KBM-7 (cell line): ENCODE measurements at regions not wholly inside any gene's neighbourhood (a gene's known extent, or its start where the extent isn't known, plus 50 kb on each side); places are given as distances from the start of the nearest gene placed in this dataset.
"Not testable (repeated sequence)": the region's sequence is repeated elsewhere in the genome, so short reads cannot be mapped to it uniquely, and the experiment has no call there.

Source experiments
- DNase-seq: peaks from one replicate; pipeline ENCODE4 v3.0.0-alpha.2; 2015
- in situ Hi-C: fragments of 300-500 bp; cut with MboI; formaldehyde crosslinking; loops from 2 replicates; pipeline ENCODE4 v1.14.3; 2020; ENCODE audit warnings: low sequenced_read_pairs, low pct_unique_long_range_greater_than_20kb, mixed read lengths

DNA sequence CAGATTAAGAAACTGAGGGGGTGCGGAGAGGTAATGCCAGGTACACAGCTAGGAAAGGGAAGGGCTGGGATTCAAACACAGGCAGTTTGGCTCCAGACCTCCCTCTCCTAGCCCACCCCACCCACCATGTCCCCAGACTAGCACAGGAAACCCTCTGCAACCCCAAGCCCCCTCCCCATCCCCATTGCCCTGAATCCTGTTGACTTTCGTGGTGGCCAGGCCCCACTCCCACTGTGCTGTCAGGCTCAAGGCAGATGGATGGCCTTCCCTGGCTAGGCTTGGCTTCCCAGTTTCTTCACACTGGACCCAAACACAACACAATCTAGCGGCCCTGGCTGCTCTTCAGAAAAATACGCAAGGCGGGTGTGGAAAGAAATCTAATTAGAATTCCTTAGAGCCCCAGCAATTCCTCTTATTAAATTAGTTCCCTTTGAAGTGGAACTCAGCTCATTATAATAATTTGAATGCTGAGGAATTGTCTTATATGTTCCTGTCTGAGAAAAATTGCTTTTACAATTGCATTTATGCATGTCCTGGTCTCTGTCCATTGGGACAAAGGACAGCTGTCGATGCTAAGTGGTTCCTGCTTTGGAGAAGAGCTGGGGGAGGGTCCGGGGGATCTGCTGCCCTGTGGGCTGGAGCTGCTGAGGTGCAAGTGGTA, 97.4 kb downstream of the SYF2 start:
- DNase-seq = no peak
- in situ Hi-C loops = no loop called here

DNA sequence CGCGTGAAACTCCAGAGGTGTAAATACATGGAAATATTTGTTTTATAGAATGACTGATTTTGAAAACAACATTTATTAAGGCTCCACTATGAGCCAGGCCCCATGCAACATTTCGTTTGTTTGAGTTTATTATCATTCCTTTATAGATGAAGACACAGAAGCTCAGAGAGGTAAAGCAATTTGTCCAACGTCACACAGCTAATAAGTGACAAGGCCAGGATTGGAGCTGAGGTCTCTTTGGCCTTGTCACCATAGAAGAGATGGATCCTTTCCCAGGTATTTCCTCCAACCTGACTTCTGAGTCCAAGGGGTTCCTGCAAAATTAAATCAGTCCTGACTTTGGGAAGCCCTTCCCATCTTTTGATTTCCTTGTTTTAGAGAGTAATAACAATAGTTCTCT, 98.0 kb downstream of the SYF2 start:
- in situ Hi-C loops = no loop called here
- no peak for DNase-seq

DNA sequence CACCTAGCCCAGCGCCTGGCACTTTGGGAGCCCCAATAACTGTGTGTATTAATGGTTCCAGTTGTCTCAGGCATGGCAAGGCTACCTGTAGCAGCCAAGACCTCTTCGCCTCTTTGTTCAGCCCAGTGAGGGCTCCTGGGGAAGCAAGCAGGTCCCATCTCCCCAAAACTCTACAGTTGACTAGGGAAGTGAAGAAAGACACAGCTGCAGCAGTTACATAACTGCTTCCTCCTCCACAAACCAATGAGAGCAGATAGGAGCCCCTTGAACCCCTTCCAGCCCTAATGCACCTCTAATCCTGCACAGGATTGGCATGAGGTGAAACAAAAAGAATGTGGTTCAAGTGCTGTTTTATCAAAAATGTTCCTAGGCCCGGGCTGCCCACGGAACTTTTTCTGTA, 100.5 kb downstream of the SYF2 start:
- in situ Hi-C loops = no loop called here
- DNase-seq = no peak

DNA sequence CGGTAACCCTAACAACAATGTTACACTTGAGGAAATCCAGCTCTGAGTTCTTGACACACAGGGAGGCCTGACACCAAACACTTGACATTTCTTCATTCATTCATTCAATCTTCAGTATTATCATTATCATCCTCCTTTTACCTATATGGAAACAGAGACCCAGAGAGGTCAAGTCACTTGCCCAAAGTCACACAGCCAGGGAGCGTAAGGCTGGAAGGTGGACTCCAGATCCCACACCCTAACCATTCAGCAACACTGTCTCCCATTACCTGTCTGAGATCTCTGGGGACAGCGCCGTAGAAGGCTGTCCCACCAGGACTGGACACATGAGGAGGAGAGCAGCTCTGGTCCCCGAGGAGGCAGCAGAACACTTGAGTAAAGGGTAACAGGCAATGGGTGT, 101.4 kb downstream of the SYF2 start:
- in situ Hi-C loops = no loop called here
- no peak for DNase-seq

DNA sequence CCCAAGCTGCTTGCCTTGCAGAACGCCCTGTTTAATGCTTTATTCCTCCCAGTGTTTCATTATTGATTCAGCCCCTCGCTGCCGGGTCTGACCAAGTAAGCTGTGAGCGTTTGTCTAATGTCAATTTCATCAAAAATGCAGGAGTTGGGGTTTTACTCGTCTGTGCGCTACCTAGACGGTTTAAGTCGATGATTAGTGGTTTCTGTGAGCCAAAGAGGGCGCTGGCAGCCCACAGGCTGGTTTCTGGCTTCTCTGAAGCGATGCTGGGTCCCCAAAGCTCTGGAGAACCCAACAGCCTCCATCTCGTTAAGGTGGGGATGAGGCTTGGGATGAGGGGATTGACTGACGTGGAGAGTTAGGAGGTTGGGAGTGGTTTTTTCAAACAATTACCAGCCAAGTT, 102.9 kb downstream of the SYF2 start:
- in situ Hi-C loops = no loop called here

DNA sequence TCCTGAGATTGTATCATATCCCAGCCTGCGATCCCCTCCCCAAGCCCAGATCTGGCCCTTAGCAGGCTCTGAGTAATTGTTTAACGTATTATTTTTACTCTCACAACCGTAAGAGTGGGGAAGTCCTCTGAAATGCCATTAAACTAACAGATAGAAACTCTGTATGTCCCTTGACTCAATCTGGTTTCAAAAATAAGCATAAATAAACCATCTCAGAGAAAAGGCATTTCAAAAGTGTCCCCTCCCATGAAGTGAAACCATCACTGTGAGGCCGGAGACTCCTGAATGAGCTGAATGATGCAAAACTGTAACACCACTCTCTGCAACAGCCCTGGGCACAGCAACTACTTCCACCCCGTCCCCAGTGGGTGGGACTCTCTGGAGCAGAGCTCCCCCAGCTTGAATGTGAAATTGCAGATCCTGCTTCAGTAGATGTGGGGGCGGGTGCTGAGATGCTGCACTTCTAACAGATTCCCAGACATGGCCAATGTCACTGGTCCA, 104.1 kb downstream of the SYF2 start:
- in situ Hi-C loops = no loop called here
- DNase-seq = no peak

More for the DNA sequence above, 102.9 kb downstream of the SYF2 start:
- DNase-seq = no peak

DNA sequence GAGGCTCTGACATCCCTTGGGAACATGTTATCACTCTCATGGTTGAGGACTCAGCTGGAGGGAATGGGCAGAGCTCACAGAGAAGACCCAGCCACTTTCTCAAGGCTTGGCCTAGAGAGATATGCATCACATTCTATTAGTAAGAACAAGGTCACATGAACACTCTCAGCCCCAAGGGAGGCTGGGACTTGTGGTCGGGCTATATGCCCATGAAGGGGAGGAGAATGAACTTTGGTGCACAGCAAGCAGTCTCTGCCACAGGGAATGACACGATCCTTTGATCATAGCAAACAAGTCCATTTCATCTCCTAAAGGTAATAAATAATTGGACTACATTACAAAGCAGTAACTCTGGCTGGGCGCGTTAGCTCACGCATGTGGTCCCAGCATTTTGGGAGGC, 105.7 kb downstream of the SYF2 start:
- in situ Hi-C loops = no loop called here
- no peak for DNase-seq

DNA sequence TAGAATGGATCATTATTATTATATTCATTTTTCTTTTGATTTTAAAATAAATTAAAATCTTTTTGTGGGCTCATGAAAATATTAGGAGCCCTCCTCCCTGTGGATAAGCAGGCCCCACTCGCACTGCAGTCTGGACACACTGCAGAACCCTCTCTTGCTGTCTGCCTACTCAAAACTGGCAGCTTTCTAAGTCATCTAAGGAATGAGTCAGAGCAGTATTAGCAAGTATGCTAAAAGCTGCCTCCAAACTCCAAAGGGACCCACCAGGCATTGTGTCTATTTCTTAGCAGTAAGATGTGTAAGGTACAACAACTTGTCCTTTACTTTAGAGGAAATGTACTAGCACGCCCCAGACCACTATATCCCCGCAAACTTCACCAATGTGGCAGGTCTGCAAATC, 108.8 kb downstream of the SYF2 start:
- no peak for DNase-seq
- in situ Hi-C loops = no loop called here

DNA sequence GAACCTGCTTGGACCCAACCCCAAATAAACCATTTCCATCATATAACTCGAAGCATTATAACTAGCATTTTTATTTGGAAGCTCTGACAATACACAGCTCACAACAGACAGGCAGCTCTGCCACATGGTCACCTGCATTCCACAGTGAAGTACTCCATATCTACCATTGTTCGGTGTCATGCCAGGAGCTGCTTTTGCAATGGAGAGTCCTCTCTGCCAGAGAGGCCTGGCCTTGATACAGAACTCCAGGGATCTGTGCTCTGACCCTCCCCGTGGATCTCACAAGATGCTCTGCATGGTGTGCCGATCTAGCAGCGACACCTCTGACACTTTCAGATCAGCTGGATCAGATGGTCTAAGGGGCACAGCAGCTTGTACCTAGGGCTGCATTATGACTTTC, 109.6 kb downstream of the SYF2 start:
- in situ Hi-C loops = no loop called here
- no peak for DNase-seq

DNA sequence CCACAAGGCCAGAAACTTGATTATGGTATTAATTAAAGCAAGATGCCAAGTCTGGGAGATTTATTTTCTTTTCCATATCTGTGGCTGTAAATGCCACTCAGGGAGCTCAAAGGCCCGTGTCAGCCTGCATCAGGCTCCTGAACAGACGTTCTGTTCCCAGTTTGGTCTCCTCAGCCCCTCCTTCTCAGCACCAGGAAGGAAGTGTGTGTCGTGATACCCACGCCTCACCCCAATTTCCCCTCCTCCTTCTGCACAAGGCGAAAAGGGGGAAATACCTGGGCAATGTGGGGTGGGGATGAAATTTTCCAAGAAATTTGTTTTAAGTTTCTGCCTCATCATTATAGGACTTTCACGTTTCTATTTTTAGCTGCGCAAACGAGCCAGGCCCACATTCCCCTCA, 112.0 kb downstream of the SYF2 start:
- in situ Hi-C loops = no loop called here
- DNase-seq = peak; percentile 50

DNA sequence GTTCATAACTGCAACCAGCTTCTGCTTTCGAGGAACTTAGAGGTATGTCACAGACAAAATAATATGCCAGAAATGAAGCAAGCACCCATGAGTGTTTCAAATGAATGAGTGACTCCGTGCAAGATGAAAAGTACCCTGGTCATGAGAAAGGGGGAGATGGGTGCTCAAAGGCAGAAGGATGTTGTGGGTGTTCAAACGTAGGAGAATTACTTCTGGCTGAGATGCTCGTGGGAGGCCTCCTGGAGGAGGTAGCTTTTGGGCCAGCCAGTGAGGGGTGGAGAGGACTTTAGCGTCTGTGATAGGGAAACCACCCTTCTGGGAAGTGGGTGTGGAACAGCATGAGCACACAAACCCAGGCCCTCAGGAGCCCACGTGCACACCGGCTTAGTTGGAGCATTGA, 113.8 kb downstream of the SYF2 start:
- DNase-seq = no peak
- in situ Hi-C loops = no loop called here

DNA sequence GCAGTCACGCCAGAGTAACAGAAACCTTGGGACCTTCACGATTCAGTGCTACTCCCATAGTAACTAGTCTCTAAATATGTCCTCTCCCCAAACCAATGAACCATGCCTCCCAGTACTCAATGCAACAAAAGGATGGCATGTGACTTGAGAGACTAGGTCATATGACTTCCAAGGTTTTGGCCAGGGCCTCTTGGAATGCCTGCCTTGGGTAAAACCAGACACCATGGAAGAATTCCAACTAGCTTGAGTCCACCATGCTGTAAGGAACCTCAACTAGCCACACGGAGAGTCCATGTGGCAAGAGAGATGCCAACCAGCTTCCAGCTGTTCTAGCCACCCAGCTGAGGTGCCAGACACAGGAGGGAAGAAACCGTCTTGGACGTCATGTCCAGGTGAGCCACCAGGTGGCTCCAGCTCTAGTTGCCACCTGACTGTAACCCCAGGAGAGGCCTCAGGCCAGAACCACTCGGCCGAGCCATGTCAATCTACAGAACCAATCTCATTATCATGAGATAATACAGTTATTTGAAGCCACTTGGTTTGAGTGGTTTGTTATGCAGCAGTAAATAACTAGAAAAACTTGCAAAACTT, 115.0 kb downstream of the SYF2 start:
- in situ Hi-C loops = no loop called here
- DNase-seq = peak; percentile 42

DNA sequence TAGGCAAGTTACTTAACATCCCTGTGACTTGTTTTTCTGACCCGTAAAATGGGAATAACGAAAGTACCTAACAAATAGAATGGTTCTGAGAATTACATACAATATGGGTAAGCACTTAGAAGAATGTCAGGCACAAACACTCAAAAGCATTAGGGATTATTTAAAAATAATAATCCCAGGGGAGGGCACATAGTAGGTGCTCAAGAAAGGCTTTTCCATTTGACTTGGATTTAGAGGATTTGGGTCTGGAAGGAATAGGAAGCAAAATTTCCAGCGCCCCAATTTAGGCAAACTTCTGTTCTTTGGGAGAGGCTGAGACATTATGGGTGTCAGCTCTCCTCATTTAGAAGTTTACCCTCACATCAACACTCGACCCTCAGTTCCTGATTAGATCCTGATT, 115.5 kb downstream of the SYF2 start:
- no peak for DNase-seq
- in situ Hi-C loops = no loop called here

DNA sequence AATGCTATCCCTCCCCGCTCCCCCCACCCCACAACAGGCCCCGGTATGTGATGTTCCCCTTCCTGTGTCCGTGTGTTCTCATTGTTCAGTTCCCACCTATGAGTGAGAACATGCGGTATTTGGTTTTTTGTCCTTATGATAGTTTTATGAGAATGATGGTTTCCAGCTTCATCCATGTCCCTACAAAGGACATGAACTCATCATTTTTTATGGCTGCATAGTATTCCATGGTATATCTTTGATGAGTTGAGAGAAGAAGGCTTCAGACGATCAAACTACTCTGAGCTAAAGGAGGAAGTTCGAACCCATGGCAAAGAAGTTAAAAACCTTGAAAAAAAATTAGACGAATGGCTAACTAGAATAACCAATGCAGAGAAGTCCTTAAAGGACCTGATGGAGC, 116.2 kb downstream of the SYF2 start:
- in situ Hi-C loops, DNase-seq: not testable (repeated sequence)

DNA sequence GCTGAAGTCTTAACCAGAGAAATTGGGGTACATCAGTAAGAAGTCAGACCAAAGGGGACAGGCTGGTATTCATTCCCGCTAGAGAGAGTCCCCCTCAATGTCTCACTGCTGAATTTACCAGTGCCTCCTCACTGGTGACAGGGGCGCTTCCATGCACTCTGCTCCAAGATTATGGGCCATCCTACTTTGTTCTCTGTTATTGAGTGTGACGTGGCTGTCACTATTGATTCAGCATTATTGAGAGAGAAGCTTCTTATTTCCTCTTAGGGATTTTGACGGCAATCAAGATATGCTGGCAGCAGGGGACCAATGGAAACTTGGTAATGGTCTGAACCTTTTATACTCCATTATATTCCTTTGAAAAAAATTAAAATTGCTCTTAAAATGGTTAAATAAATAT, 118.6 kb downstream of the SYF2 start:
- DNase-seq = no peak
- in situ Hi-C loops = no loop called here

DNA sequence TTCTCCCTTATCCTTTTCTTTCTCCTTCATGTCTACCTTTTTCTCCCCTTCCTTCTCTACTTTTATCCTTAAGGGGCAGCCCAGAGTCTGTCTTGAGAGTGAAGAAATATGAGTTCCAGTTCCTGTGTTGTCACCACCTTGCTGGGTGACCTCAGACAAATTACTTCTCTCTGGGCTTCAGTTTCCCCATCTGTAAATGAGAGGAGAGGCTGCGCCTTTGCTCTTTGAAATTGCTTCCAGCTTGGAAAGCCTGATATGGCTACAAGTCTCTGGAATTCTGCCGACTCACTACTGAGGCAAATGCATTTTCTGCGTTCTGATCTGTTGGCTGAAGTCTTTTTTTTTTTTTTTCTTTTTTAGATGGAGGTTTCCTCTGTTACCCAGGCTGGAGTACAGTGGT, 119.2 kb downstream of the SYF2 start:
- no peak for DNase-seq
- in situ Hi-C loops = no loop called here

DNA sequence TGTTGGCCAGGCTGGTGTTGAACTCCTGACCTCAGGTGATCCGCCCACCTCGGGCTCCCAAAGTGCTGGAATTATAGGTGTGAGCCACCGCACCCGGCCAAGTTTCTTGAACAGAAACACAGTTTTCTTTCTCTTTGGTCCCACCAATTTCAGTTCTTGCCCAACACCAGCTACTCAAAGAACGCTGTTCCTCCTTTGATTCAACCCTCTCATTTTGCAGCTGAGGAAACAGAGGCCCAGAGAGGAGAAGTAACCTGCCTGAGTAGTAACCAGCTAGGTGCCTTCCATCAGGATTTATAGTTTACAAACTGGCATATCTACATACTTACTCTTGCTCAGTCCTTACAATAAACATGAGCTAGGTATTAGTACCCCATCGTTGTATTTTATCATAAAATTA, 119.9 kb downstream of the SYF2 start:
- DNase-seq = no peak
- in situ Hi-C loops = no loop called here

DNA sequence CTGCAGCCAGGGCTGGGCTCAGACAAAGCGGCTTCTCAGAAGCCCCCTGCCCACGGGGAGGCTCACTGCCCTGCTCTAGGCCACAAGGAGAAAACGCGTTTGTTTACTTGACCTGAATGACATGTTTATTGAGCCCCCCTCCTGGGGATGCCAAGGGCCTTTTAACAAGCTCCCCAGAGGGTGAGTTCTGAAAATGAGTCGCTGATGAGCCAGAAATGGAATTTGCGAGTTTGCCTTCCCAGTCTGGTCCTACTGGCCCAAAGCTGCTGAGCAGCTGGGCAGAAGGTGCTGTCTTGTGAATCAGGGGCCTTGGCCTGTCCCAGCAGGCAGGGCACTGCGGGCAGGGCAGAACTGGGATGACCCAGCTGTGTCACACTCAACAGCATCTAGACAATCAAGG, 120.6 kb downstream of the SYF2 start:
- no peak for DNase-seq
- in situ Hi-C loops = no loop called here

DNA sequence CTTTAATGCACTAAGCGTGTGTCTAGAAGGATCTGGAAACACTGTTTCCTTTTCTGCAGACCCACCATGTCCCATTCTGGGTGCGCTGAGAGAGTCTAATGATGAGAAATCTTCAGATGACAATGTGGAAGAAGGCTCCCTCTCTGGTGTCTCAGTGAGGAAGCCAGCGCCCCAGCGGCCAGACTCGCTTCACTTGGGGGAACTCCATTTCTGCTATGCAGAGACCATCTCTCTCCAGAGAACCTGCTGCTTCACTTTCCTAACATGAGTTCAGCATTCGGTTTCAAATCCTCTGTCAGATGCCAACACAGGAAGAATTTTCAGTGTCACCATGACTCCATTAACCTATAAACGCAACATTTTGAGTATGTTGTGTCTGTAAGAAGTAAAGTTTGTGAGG, 121.8 kb downstream of the SYF2 start:
- no peak for DNase-seq
- in situ Hi-C loops = no loop called here

DNA sequence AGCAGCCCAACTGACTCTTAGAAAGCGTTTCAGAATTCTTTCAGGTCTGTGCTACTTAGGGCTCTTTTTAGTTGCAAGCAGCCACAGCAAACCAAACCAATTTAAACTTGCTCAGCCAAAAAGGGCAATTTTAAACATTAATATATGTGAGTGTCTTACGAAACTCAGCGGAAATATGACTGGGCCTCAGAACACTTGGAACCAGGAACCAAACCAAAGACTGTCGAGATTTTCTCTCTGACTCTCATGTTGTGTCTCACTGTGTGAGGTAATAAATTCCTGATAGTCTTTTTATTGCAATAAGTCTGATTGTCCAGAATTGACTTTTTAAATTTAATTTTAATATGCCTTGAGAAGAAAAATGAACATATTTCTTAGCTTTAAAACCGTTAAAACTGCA, 122.3 kb downstream of the SYF2 start:
- in situ Hi-C loops = no loop called here

DNA sequence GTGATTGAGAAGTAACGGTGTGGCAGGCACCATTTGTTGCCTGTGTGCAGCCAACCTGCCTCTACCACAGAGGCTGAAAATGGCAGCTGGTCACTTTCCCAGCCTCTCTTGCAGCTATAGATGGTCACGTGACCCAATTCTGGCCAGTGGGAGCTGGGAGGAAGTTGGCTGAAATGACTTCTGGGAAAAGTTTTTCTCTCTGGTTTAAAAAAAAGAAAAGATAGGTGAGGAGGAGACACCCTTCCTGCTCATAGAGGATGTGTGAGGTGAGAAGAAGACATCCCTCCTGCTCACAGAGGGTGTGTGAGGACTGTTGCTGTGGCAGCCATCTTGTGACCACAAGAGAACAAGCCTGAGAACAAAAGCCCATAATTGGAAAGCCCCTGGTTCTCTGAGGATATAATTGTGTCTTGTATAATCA, 122.8 kb downstream of the SYF2 start:
- DNase-seq = peak; percentile 37
- in situ Hi-C loops = no loop called here

More for the DNA sequence above, 122.3 kb downstream of the SYF2 start:
- no peak for DNase-seq
